A673 (cell line): ENCODE measurements at regions not wholly inside any gene's neighbourhood (a gene's known extent, or its start where the extent isn't known, plus 50 kb on each side); places are given as distances from the start of the nearest gene placed in this dataset.

ENCODE experiments used
- BruUV-seq: library from RNA; stranded (reverse); fragments of 400-500 nt; replicated peaks from 2 replicates; lab custom pipeline; 2021; lab: Mats Ljungman, UMichigan
- CTCF ChIA-PET: fragments of 300-600 bp; sonication (Branson Sonifier 250); formaldehyde crosslinking; loops from one replicate; lab custom pipeline; 2022; ENCODE audit warnings: antibody characterized with exemption; lab: Charles Lee
- POLR2A ChIA-PET: fragments of 300-600 bp; sonication (Branson Sonifier 250); formaldehyde crosslinking; loops from one replicate; lab custom pipeline; 2022; ENCODE audit warnings: antibody characterized with exemption; ENCODE audit not compliant: low non-redundant PET; lab: Charles Lee
- DNase-seq: peaks from one replicate; pipeline ENCODE4 v3.0.0-alpha.2; 2015; ENCODE audit warnings: low spot score
- H3K27ac ChIP-seq: fragments of 200-600 bp; sonication (generic); 2 replicates; pipeline ENCODE4 v1.5.1; 2016; ENCODE audit warnings: mixed run types, low read depth, mild to moderate bottlenecking, mixed read lengths, antibody characterized with exemption, low read length; ENCODE audit not compliant: poor library complexity, severe bottlenecking
- H3K27me3 ChIP-seq: fragments of 200-600 bp; sonication (generic); replicated peaks from 2 replicates; pipeline ENCODE4 v1.6.1; 2017; ENCODE audit warnings: mixed run types, low read depth, mild to moderate bottlenecking, mixed read lengths, antibody characterized with exemption, low read length; ENCODE audit not compliant: insufficient read depth, poor library complexity
- H3K36me3 ChIP-seq: fragments of 200-600 bp; sonication (generic); 2 replicates; pipeline ENCODE4 v1.6.1; 2016; ENCODE audit warnings: mixed run types, mild to moderate bottlenecking, mixed read lengths, antibody characterized with exemption, low read length; ENCODE audit not compliant: insufficient read depth, poor library complexity, severe bottlenecking
- H3K4me1 ChIP-seq: fragments of 200-600 bp; sonication (generic); 2 replicates; pipeline ENCODE4 v1.6.1; 2017; ENCODE audit warnings: mixed run types, mild to moderate bottlenecking, mixed read lengths, antibody characterized with exemption, low read length; ENCODE audit not compliant: insufficient read depth, poor library complexity, severe bottlenecking
- H3K4me3 ChIP-seq: fragments of 200-600 bp; sonication (generic); 2 replicates; pipeline ENCODE4 v1.5.1; 2016; ENCODE audit warnings: low read depth, mixed run types, mild to moderate bottlenecking, mixed read lengths, low read length; ENCODE audit not compliant: poor library complexity, severe bottlenecking
- H3K9me3 ChIP-seq: fragments of 200-600 bp; sonication (generic); 2 replicates; pipeline ENCODE4 v1.6.1; 2016; ENCODE audit warnings: mixed run types, low read depth, mild to moderate bottlenecking, mixed read lengths, antibody characterized with exemption, low read length; ENCODE audit not compliant: poor library complexity, severe bottlenecking
- CTCF ChIP-seq: fragments of 300-800, 200-600 bp; sonication (generic); conservative IDR thresholded peaks from 2 replicates; pipeline ENCODE4 v1.5.1; 2017; ENCODE audit warnings: low read depth, mild to moderate bottlenecking, antibody characterized with exemption, low read length, moderate library complexity, mixed read lengths
- EZH2 ChIP-seq: fragments of 200-600 bp; sonication (generic); IDR thresholded peaks from 2 replicates; pipeline ENCODE4 v1.6.1; 2017; ENCODE audit warnings: borderline replicate concordance, low read depth, mild to moderate bottlenecking, mixed read lengths, antibody characterized with exemption, low read length; ENCODE audit not compliant: poor library complexity, severe bottlenecking
- intact Hi-C: fragments of 100-400 bp; cut with micrococcal nuclease; formaldehyde crosslinking; loops from one replicate; pipeline ENCODE4 v1.10.0; 2022; ENCODE audit not compliant: unreplicated experiment

GRCh38 chr12:78418919-78419318 lies 445.7 kb upstream of the SYT1 start:
- ChIA-PET CTCF (no interaction called here), POLR2A (no interaction called here)
- no peaks in the 10 kb centered on the region for H3K36me3 ChIP-seq
- no peak overlapping the region for H3K27ac ChIP-seq
- intact Hi-C loops = no loop called here
- no peaks in the 10 kb centered on the region for H3K9me3 ChIP-seq
- BruUV-seq = no TSS peak
- DNase-seq = no peak
- no peaks in the 10 kb centered on the region for H3K4me1 ChIP-seq
- H3K27me3 ChIP-seq = no peaks in the 10 kb centered on the region
- no peak overlapping the region for H3K4me3 ChIP-seq
- TF ChIP-seq CTCF (no peak), EZH2 (no peak)

GRCh38 chr12:78419513-78419912 lies 445.1 kb upstream of the SYT1 start:
- no peak for DNase-seq
- no peaks in the 10 kb centered on the region for H3K9me3 ChIP-seq
- no TSS peak for BruUV-seq
- H3K27me3 ChIP-seq = no peaks in the 10 kb centered on the region
- ChIA-PET CTCF (no interaction called here), POLR2A (no interaction called here)
- no peaks in the 10 kb centered on the region for H3K36me3 ChIP-seq
- H3K4me3 ChIP-seq = no peak overlapping the region
- TF ChIP-seq EZH2 (no peak), CTCF (no peak)
- intact Hi-C loops = no loop called here
- H3K4me1 ChIP-seq = no peaks in the 10 kb centered on the region
- H3K27ac ChIP-seq = no peak overlapping the region

GRCh38 chr12:78420991-78421390 lies 443.6 kb upstream of the SYT1 start:
- no TSS peak for BruUV-seq
- ChIA-PET POLR2A (no interaction called here), CTCF (no interaction called here)
- no peaks in the 10 kb centered on the region for H3K4me1 ChIP-seq
- H3K36me3 ChIP-seq = no peaks in the 10 kb centered on the region
- TF ChIP-seq CTCF = no peak
- TF ChIP-seq EZH2 = no peak
- DNase-seq = no peak
- H3K27ac ChIP-seq = no peak overlapping the region
- intact Hi-C loops = no loop called here
- H3K27me3 ChIP-seq = no peaks in the 10 kb centered on the region
- no peaks in the 10 kb centered on the region for H3K9me3 ChIP-seq
- no peak overlapping the region for H3K4me3 ChIP-seq
